Coronary artery (tissue), 2 donors: ENCODE measurements at regions not wholly inside any gene's neighbourhood (a gene's known extent, or its start where the extent isn't known, plus 50 kb on each side); places are given as distances from the start of the nearest gene placed in this dataset.

ENCODE experiments used
- DNase-seq: peaks from one replicate; pipeline ENCODE4 v3.0.0-alpha.2; 2017; ENCODE audit warnings: low spot score
- H3K27ac ChIP-seq, 2 donors: fragments of 200-600 bp; sonication (generic); one replicate each; pipeline ENCODE4 v1.5.1; 2016 to 2019
- H3K4me3 ChIP-seq: fragments of 200-600 bp; sonication (generic); 2 replicates; pipeline ENCODE4 v1.5.1; 2016; ENCODE audit warnings: mild to moderate bottlenecking, moderate library complexity
- CTCF ChIP-seq: fragments of 200-600 bp; sonication (generic); IDR thresholded peaks from one replicate; pipeline ENCODE4 v1.5.1; 2019; ENCODE audit warnings: antibody characterized with exemption

- no peak overlapping the region for H3K4me3 ChIP-seq
- no peak for DNase-seq
- no peak overlapping the region for H3K27ac ChIP-seq
- TF ChIP-seq CTCF: no peak
Measured at GRCh38 chrX:148322906-148323305, 177.5 kb upstream of the AFF2 start.

- no peak for DNase-seq
- TF ChIP-seq CTCF: no peak
- H3K27ac ChIP-seq: no peak overlapping the region
- no peak overlapping the region for H3K4me3 ChIP-seq
Measured at GRCh38 chrX:148333989-148334388, 166.4 kb upstream of the AFF2 start.

DNA sequence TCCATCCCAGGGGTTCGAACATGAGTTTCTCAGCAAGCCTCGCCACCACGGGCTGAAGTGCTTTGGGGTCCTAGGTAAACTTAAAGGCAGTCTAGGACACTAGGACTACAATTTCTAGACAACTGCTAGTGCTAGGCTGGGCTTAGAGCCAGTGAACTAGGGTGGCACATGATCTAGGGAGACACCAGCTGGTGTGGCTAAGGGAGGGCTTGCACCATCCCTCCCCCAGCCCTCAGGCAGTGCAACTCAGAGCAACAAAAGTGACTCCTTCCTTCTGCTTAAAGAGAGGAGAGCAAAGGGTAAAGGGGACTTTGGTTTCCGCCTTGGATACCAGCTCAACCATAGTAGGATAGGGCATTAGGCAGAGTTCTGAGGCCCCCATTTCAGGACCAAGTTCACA lies 162.5 kb upstream of the AFF2 start:
- Histone ChIP-seq H3K27ac (no peak overlapping the region), H3K4me3 (no peak overlapping the region)
- no peak for DNase-seq
- no peak for TF ChIP-seq CTCF

DNA sequence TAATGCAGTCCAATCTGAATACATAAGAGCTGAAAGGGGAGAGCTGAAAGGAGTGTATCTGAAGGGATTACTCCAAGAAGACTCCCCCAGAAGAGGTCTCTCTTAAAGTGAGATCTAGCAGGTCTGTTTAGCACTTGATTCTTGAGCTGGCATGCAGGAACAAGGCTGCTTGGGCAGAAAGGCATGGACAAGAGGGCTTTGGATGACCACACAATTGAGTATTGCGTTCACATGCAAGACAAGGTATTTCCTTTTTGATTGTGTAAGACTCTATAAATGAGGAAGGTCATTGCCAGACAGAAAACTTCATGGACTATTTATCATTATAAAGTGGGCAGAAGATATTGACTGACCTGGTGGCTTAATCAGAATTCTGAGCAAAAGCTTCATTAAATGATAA lies 145.5 kb upstream of the AFF2 start:
- no peak for TF ChIP-seq CTCF
- DNase-seq: no peak
- Histone ChIP-seq H3K27ac (no peak overlapping the region), H3K4me3 (no peak overlapping the region)

GRCh38 chrX:148361641-148362040 lies 138.8 kb upstream of the AFF2 start:
- no peak overlapping the region for H3K4me3 ChIP-seq
- no peak overlapping the region for H3K27ac ChIP-seq
- DNase-seq: no peak
- no peak for TF ChIP-seq CTCF

DNA sequence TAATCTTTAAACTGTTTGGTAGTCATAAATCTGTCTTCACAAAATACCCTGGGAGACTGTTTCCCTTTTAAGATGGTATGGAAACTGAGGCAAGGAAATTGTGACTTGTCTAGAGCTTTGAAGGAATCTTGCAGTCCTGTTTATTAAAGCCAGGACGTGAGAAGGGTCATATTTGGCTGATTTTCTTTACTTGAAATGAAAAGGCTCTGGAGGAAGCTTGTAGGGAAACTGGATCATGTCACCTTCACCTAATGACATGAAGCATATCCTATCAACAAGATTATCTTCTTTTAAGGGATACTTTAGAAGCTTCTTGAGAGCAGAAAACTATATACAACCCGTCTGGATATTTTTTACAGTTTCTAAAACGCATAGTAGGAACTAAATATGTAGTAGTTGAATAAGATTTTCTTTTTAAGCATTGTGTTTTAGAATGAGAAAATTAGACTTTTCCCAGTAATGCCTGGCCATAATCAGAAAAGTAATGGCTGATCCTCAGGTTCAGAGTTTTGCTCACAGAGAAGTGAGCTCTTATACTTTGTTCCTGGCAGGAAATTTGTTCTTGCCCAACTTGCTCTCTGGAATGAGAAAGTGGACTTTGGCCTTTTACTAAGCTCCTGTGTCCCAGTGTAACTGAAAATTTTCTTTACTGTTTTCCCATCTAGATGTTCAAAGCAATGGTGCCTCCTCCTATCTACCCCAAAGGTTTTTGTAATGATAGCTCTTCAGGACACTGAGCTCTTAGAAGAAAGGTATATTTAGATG lies 136.8 kb upstream of the AFF2 start:
- DNase-seq: no peak
- no peak overlapping the region for H3K4me3 ChIP-seq
- H3K27ac ChIP-seq: peak overlapping the region; percentile 74 to 87
- TF ChIP-seq CTCF: no peak

DNA sequence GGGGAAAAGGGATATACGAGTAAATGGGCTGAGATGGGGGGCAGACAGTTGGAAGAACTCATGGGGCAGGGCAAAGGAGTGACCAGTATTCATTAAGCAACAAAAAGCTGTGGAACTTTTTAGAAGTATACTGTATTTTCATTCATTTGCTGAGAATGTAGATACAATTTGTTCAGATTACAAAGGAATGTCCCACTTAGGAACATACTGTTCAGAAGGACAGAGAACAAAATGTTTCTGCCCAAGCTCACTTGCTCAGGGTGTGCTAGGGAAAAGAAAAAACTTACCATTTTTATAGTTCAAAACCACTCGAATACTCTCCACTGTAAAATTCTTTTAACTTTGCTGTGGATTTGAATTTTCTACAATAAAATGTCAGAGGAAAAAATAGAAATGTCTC lies 135.2 kb upstream of the AFF2 start:
- no peak for TF ChIP-seq CTCF
- Histone ChIP-seq H3K27ac (peak overlapping the region; percentile 74 to 87), H3K4me3 (no peak overlapping the region)
- no peak for DNase-seq
